CD14-positive monocyte (primary cell): ENCODE measurements at regions not wholly inside any gene's neighbourhood (a gene's known extent, or its start where the extent isn't known, plus 50 kb on each side); places are given as distances from the start of the nearest gene placed in this dataset.

Experiments used
- DNase-seq, 3 donors: peaks; one replicate each; pipeline ENCODE4 v3.0.0-alpha.2; 2011 to 2022
- H2AFZ ChIP-seq: 2 replicates; pipeline ENCODE4 v1.6.0; 2012; ENCODE audit warnings: mild to moderate bottlenecking, low read depth, low read length, inconsistent platforms; ENCODE audit not compliant: insufficient read depth, poor library complexity, severe bottlenecking
- H3K27ac ChIP-seq, 2 donors: 1 replicate in 1 of 2; 2 replicates in 1 of 2; pipeline ENCODE4 v1.5.1; 2012 to 2013; ENCODE audit warnings: low read length in 2 of 2, control low read depth in 1 of 2, inconsistent platforms in 1 of 2, low read depth in 1 of 2, mild to moderate bottlenecking in 1 of 2
- H3K27me3 ChIP-seq, 2 donors: one replicate each; pipeline versions ENCODE4 v1.6.0 to v1.6.1; 2011 to 2013; ENCODE audit warnings: low read length in 2 of 2; ENCODE audit not compliant: control insufficient read depth in 2 of 2, insufficient read depth in 2 of 2
- H3K36me3 ChIP-seq, 2 donors: replicated peaks in 1 of 2; 1 replicate in 1 of 2; 2 replicates in 1 of 2; pipeline versions ENCODE4 v1.5.1 to v1.6.1; 2012 to 2013; ENCODE audit warnings: low read length in 2 of 2, control low read depth in 1 of 2, inconsistent platforms in 1 of 2, mild to moderate bottlenecking in 1 of 2; ENCODE audit not compliant: insufficient read depth in 2 of 2, control insufficient read depth in 1 of 2
- H3K4me1 ChIP-seq, 2 donors: 1 replicate in 1 of 2; 2 replicates in 1 of 2; pipeline versions ENCODE4 v1.5.1 to v1.6.1; 2012 to 2013; ENCODE audit warnings: low read length in 2 of 2, control low read depth in 1 of 2, inconsistent platforms in 1 of 2, mild to moderate bottlenecking in 1 of 2, moderate library complexity in 1 of 2; ENCODE audit not compliant: insufficient read depth in 2 of 2, control insufficient read depth in 1 of 2
- H3K4me2 ChIP-seq: replicated peaks from 2 replicates; pipeline ENCODE3; 2012; ENCODE audit warnings: low read length, moderate library complexity, mild to moderate bottlenecking; ENCODE audit not compliant: poor library complexity, severe bottlenecking; ENCODE audit errors: extremely low read depth
- H3K4me3 ChIP-seq, 3 experiments: fragments of 200-600 bp in 1 of 3; sonication (generic) in 1 of 3; replicated peaks in 1 of 3; 1 replicate in 2 of 3; 2 replicates in 1 of 3; pipeline ENCODE4 v1.5.1; 2011 to 2013; ENCODE audit warnings: low read length in 3 of 3, mild to moderate bottlenecking in 3 of 3, control low read depth in 2 of 3, low read depth in 2 of 3, inconsistent platforms in 1 of 3, moderate library complexity in 1 of 3
- H3K79me2 ChIP-seq: 2 replicates; pipeline ENCODE4 v1.6.0; 2012; ENCODE audit warnings: mild to moderate bottlenecking, control low read depth, inconsistent platforms, low read length, moderate library complexity; ENCODE audit not compliant: insufficient read depth
- H3K9ac ChIP-seq: 2 replicates; pipeline ENCODE4 v1.6.0; 2017; ENCODE audit warnings: low read length, mild to moderate bottlenecking; ENCODE audit not compliant: insufficient read depth, poor library complexity, severe bottlenecking
- H3K9me3 ChIP-seq, 2 donors: replicated peaks in 1 of 2; 1 replicate in 1 of 2; 2 replicates in 1 of 2; pipeline versions ENCODE4 v1.5.1 to v1.6.1; 2012 to 2013; ENCODE audit warnings: low read length in 2 of 2, control low read depth in 1 of 2; ENCODE audit not compliant: control insufficient read depth in 1 of 2, insufficient read depth in 1 of 2
- H4K20me1 ChIP-seq: 2 replicates; pipeline ENCODE4 v1.6.0; 2012; ENCODE audit warnings: mild to moderate bottlenecking, low read length, control low read depth, moderate library complexity; ENCODE audit not compliant: insufficient read depth
- H3K27ac Mint-ChIP-seq, 7 donors: one replicate each; pipeline ENCODE4 v1.8.0; 2020; ENCODE audit warnings: mild to moderate bottlenecking in 7 of 7, mixed read lengths in 7 of 7, moderate library complexity in 6 of 7, inconsistent platforms in 2 of 7
- H3K27me3 Mint-ChIP-seq, 3 donors: one replicate each; pipeline ENCODE4 v1.8.0; 2021 to 2022; ENCODE audit warnings: low read depth in 3 of 3, mild to moderate bottlenecking in 3 of 3, mixed read lengths in 3 of 3, moderate library complexity in 3 of 3, inconsistent platforms in 1 of 3
- H3K36me3 Mint-ChIP-seq, 2 donors: one replicate each; pipeline ENCODE4 v1.8.0; 2020; ENCODE audit warnings: mixed read lengths in 2 of 2, inconsistent platforms in 1 of 2, mild to moderate bottlenecking in 1 of 2
- H3K4me1 Mint-ChIP-seq: one replicate; pipeline ENCODE4 v1.8.0; 2020; ENCODE audit warnings: mild to moderate bottlenecking, mixed read lengths
- H3K4me3 Mint-ChIP-seq, 2 donors: one replicate each; pipeline ENCODE4 v1.8.0; 2020; ENCODE audit warnings: mild to moderate bottlenecking in 2 of 2, mixed read lengths in 2 of 2, moderate library complexity in 1 of 2
- H3K9me3 Mint-ChIP-seq, 7 donors: one replicate each; pipeline ENCODE4 v1.8.0; 2020 to 2022; ENCODE audit warnings: mixed read lengths in 7 of 7, mild to moderate bottlenecking in 6 of 7, moderate library complexity in 6 of 7, inconsistent platforms in 2 of 7
- CTCF ChIP-seq: fragments of 200-600 bp; IDR thresholded peaks from one replicate; pipeline ENCODE4 v1.8.0; 2022; ENCODE audit warnings: antibody characterized with exemption, mild to moderate bottlenecking
- WGBS: methylation state at CpG from one replicate; pipeline ENCODE4 v1.1.5; 2013; ENCODE audit warnings: missing lambda C conversion rate; ENCODE audit not compliant: insufficient coverage; 5-methylcytosine and 5-hydroxymethylcytosine counted together
- intact Hi-C, 2 donors: fragments of 100-400 bp; cut with micrococcal nuclease; formaldehyde crosslinking; loops; one replicate each; pipeline versions ENCODE4 v1.15.0 to v1.15.1; 2023

GRCh38 chr10:65408401-65408800 lies 1517.4 kb upstream of the LRRTM3 start:
- DNase-seq = no peak
- Histone ChIP-seq H3K27me3 (no peaks in the 10 kb centered on the region), H2AFZ (no peak overlapping the region), H3K36me3 (no peaks in the 10 kb centered on the region), H3K4me2 (no peak overlapping the region), H3K4me3 (no peak overlapping the region), H4K20me1 (no peaks in the 10 kb centered on the region), H3K79me2 (no peaks in the 10 kb centered on the region), H3K9me3 (no peaks in the 10 kb centered on the region), H3K9ac (no peak overlapping the region), H3K27ac (no peak overlapping the region), H3K4me1 (no peaks in the 10 kb centered on the region)
- no peaks in the 10 kb centered on the region for H3K4me1 Mint-ChIP-seq
- WGBS = 97% methylated on average over 2 of the region's 2 CpGs
- no peak for TF ChIP-seq CTCF
- no peak overlapping the region for H3K27ac Mint-ChIP-seq
- H3K9me3 Mint-ChIP-seq = peaks cover 0 to 7% (median 2%) of the 10 kb centered on the region in 7 donors
- intact Hi-C loops = no loop called here
- H3K4me3 Mint-ChIP-seq = no peak overlapping the region
- no peaks in the 10 kb centered on the region for H3K27me3 Mint-ChIP-seq
- no peaks in the 10 kb centered on the region for H3K36me3 Mint-ChIP-seq

- no peak overlapping the region for H3K4me3 Mint-ChIP-seq
- Histone ChIP-seq H3K9me3 (no peaks in the 10 kb centered on the region), H3K27ac (no peak overlapping the region), H3K4me1 (no peaks in the 10 kb centered on the region), H3K4me2 (no peak overlapping the region), H3K9ac (no peak overlapping the region), H3K27me3 (no peaks in the 10 kb centered on the region), H2AFZ (no peak overlapping the region), H3K4me3 (no peak overlapping the region), H3K79me2 (no peaks in the 10 kb centered on the region), H3K36me3 (no peaks in the 10 kb centered on the region), H4K20me1 (no peaks in the 10 kb centered on the region)
- H3K4me1 Mint-ChIP-seq = no peaks in the 10 kb centered on the region
- 89% methylated on average over 1 of the region's 2 CpGs for WGBS
- H3K27me3 Mint-ChIP-seq = peaks cover 0 to 2% (median 0%) of the 10 kb centered on the region in 3 donors
- H3K27ac Mint-ChIP-seq = no peak overlapping the region
- H3K9me3 Mint-ChIP-seq = peaks cover 0 to 14% (median 7%) of the 10 kb centered on the region in 7 donors
- DNase-seq = no peak
- no peaks in the 10 kb centered on the region for H3K36me3 Mint-ChIP-seq
- intact Hi-C loops = no loop called here
- TF ChIP-seq CTCF = no peak
Observed at GRCh38 chr10:65413001-65413400, 1512.8 kb upstream of the LRRTM3 start.
